ENCODE measurements at regions not wholly inside any gene's neighbourhood (a gene's known extent, or its start where the extent isn't known, plus 50 kb on each side); places are given as distances from the start of the nearest gene placed in this dataset.
"Not testable (repeated sequence)": the region's sequence is repeated elsewhere in the genome, so short reads cannot be mapped to it uniquely, and the experiment has no call there.

DNA sequence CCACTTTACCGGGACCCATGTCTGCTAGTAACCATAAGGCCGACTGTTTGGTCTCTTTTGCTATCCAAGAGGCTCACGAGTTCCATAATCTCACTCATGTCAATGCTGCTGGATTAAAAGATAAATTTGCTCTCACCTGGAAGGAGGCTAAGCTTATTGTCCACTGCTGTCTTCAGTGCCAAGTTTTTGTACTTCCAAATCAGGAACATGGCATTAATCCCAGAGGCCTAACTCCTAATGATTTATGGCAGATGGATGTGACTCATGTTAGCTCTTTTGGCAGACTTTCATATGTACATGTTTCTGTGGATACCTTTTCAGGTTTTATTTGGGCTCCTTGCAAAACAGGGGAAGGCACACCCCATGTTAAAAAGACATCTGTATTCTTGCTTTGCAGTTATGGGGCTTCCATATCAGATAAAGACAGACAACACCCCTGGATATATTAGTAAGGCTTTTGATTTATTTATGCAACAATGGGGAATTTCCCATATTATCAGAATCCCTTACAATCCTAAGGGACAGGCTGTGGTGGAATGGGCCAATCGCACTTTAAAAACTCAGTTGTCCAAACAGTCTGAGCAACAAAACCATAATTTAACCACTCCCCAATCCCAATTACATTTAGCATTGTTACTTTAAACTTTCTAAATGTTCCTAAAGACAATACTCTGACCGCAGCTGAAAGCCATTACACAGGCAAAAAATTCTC is 162.7 kb downstream of the IER5 start:
- Histone ChIP-seq H3K4me3 (no peak overlapping the region), H3K9me3 (replicated peaks) (no peaks in the 10 kb centered on the region), H3K36me3 (no peaks in the 10 kb centered on the region), H3K4me1 (no peaks in the 10 kb centered on the region), H3K27me3 (no peaks in the 10 kb centered on the region), H3K27ac (no peak overlapping the region)
- no peak for DNase-seq

- H3K9me3 ChIP-seq (replicated peaks): no peaks in the 10 kb centered on the region
Observed at GRCh38 chr1:181251713-181252075, 163.2 kb downstream of the IER5 start.

DNA sequence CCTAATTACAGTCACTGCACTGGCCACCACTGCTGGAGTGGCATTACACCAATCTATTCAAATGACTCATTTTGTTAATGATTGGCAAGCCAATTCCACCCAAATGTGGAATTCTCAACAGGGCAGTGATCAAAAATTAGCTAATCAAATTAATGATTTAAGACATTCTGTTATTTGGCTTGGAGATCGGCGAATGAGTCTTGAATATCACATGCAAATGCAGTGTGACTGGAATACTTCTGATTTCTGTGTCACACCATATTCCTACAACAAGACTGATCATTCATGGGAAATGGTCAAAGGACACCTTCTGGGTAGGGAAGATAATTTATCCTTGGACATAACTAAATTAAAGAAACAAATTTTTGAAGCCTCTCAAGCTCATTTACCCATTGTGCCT is 165.1 kb downstream of the IER5 start:
- not testable (repeated sequence) for H3K27ac ChIP-seq; H3K4me1 ChIP-seq; H3K36me3 ChIP-seq; DNase-seq; H3K27me3 ChIP-seq; H3K9me3 ChIP-seq (replicated peaks); H3K4me3 ChIP-seq

More at GRCh38 chr1:181251713-181252075, 163.2 kb downstream of the IER5 start:
- no peaks in the 10 kb centered on the region for H3K4me1 ChIP-seq
- DNase-seq: no peak
- no peaks in the 10 kb centered on the region for H3K27me3 ChIP-seq
- H3K36me3 ChIP-seq: no peaks in the 10 kb centered on the region
- H3K27ac ChIP-seq: no peak overlapping the region
- no peak overlapping the region for H3K4me3 ChIP-seq

DNA sequence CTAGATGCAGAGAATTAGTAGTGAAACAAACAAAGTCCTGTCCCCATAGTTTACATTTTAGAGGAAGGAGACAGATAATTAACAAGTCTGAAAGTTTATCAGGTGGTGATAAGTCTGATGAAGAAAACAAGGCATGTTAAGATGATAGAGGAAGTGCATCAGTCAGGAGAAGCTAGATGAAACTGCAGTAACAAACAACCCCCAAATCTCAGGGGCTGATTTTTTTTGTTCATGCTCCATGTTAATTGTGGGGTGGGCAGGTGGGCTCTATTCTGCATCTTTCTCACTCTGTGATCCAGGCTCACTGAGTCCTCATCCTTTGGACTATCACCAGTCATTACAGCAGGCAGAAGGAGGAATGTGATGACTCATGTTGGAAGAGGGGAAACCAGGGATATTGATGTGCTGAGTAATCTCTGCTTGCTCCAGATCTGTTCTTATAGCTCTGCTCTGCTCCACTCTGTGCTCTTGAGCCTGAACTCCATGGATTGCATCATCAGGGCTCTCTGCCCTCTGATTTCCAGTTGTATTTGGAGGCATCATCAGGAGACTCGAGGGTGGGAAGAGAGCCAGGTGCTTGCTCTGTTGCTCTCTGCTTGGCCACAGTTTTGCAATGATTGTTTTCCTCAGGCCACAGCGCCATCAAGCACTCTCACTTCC is 166.9 kb downstream of the IER5 start:
- no peaks in the 10 kb centered on the region for H3K9me3 ChIP-seq (replicated peaks)
- no peak overlapping the region for H3K27ac ChIP-seq
- H3K4me3 ChIP-seq: no peak overlapping the region
- H3K4me1 ChIP-seq: no peaks in the 10 kb centered on the region
- DNase-seq: no peak
- no peaks in the 10 kb centered on the region for H3K36me3 ChIP-seq
- no peaks in the 10 kb centered on the region for H3K27me3 ChIP-seq

DNA sequence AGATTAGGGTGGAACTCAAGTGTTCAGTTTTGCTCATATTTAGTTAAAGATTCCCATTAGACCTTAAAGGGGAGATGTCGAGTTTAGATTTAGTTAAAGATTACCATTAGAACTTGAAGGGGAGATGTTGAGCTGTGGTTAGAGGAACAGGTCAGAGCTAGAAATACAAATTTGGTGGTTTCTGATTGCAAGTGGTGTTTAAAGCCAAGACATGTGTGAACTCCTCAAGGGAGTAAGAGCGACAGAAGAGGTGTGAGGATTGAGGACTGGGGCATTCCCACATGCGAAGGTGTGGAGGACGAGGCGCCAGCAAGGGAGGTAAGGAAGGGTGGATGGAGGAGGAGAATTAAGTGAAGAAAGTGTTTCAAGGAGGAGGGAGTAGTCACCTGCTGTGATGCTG is 168.6 kb downstream of the IER5 start:
- Histone ChIP-seq H3K4me1 (no peaks in the 10 kb centered on the region), H3K27ac (no peak overlapping the region), H3K9me3 (replicated peaks) (no peaks in the 10 kb centered on the region), H3K27me3 (no peaks in the 10 kb centered on the region), H3K4me3 (no peak overlapping the region), H3K36me3 (no peaks in the 10 kb centered on the region)
- no peak for DNase-seq

DNA sequence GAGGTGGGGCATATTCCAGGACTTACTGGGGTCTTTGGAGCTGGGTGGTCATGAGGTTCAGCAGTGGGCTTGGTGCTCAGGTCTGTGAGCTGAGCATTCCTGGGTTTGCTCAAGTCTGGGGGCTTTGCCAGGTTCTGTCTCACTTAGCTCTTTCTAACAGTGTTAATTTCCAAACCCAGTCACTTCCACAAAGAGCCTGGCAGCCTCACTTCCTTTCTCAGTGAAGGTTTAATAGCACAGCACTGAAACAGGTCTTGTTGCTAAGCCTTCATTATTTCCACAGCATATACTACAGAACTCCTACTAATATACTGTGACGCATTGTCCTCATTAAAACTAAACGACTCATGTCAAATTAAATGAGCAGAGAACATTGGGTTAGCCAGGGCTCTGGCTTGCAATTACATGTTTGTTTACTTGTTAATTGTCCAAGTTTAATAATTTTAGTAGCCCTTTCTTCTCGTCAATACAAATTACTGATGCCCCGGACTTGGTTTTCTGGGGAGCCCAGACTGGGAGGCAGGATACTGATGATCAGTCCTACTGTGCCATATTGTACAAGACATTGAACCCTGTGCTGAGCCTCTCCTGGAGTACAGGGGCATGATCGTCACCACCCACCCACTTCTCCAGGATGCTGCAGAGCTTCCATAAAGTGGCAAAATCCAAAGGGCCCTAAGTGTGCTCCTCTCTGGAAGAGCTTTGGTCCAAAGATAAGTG is 170.7 kb downstream of the IER5 start:
- Histone ChIP-seq H3K9me3 (replicated peaks) (no peaks in the 10 kb centered on the region), H3K27me3 (no peaks in the 10 kb centered on the region), H3K36me3 (no peaks in the 10 kb centered on the region), H3K4me1 (no peaks in the 10 kb centered on the region), H3K27ac (no peak overlapping the region), H3K4me3 (no peak overlapping the region)
- DNase-seq: no peak

DNA sequence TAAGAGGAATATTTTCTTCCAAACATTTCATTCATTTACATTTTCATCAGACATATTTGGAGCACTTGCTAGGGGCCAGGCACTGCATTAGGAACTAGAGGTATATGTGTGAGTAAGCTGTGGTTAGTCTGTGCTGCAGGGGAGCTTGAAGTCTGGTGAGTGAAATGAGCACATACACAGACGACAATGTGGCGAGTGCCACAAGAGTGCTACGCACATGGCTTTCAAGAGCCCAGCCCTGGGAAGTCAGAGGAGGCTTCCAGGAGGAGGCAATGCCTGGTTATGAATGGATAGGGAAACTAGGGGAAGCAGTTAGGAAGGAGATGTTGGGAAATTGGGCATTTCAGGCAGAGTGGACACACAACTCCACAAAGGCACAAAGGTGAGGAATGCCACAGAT is 171.8 kb downstream of the IER5 start:
- H3K4me1 ChIP-seq: no peaks in the 10 kb centered on the region
- H3K27me3 ChIP-seq: no peaks in the 10 kb centered on the region
- no peak for DNase-seq
- H3K27ac ChIP-seq: no peak overlapping the region
- no peak overlapping the region for H3K4me3 ChIP-seq
- no peaks in the 10 kb centered on the region for H3K36me3 ChIP-seq
- no peaks in the 10 kb centered on the region for H3K9me3 ChIP-seq (replicated peaks)

GRCh38 chr1:181260994-181261393 is 172.5 kb downstream of the IER5 start:
- H3K4me3 ChIP-seq: no peak overlapping the region

GRCh38 chr1:181262069-181262468 is 173.6 kb downstream of the IER5 start:
- Histone ChIP-seq H3K4me1 (no peaks in the 10 kb centered on the region), H3K9me3 (replicated peaks) (no peaks in the 10 kb centered on the region), H3K4me3 (no peak overlapping the region), H3K27ac (no peak overlapping the region), H3K27me3 (no peaks in the 10 kb centered on the region), H3K36me3 (no peaks in the 10 kb centered on the region)
- DNase-seq: no peak

More at GRCh38 chr1:181260994-181261393, 172.5 kb downstream of the IER5 start:
- Histone ChIP-seq H3K27ac (no peak overlapping the region), H3K9me3 (replicated peaks) (no peaks in the 10 kb centered on the region), H3K27me3 (no peaks in the 10 kb centered on the region), H3K36me3 (no peaks in the 10 kb centered on the region), H3K4me1 (no peaks in the 10 kb centered on the region)
- DNase-seq: no peak

- H3K27me3 ChIP-seq: no peaks in the 10 kb centered on the region
- no peak overlapping the region for H3K4me3 ChIP-seq
- H3K36me3 ChIP-seq: no peaks in the 10 kb centered on the region
- H3K4me1 ChIP-seq: no peaks in the 10 kb centered on the region
- H3K9me3 ChIP-seq (replicated peaks): no peaks in the 10 kb centered on the region
- no peak overlapping the region for H3K27ac ChIP-seq
- DNase-seq: no peak
Observed at GRCh38 chr1:181263444-181263843, 174.9 kb downstream of the IER5 start.

GRCh38 chr1:181264821-181265220 is 176.3 kb downstream of the IER5 start:
- Histone ChIP-seq H3K27me3 (no peaks in the 10 kb centered on the region), H3K27ac (no peak overlapping the region), H3K4me3 (no peak overlapping the region), H3K36me3 (no peaks in the 10 kb centered on the region), H3K4me1 (no peaks in the 10 kb centered on the region), H3K9me3 (replicated peaks) (no peaks in the 10 kb centered on the region)
- DNase-seq: no peak

DNA sequence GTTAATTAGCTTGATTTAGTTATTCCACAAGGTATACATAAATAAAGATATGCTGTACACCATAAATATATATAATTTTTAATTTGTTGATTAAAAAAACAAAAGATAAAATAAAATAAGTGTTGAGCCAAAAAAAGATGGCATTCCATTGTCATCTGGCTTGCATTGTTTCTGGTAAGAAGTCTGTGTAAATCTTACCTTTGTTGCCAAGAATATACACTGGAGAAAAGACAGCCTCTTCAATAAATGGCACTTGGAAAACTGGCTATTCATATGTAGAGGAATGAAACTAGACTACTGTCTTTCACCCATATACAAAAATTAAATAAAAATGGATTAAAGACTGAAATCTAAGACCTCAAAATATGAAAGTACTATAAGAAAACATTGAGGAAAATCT is 196.5 kb downstream of the IER5 start:
- no peak for DNase-seq
- H3K4me3 ChIP-seq: no peak overlapping the region

DNA sequence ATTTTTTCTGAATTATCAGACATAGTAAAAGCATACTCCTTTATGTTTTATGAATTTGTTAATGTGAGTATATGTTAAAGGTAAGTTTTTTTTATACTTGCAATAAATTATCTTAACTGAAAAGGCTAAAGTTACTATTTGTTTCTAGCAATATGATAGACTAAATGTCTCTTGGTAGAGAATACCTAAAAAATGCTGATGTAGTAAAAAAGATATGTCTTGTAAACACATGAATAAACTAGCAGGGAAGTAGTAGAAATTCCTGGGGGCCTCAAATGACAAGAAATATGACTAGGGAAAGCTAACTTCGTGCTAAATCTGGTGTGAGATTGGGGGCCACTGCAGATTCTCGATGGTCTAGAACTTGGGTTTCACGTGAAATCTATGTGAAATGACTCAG is 188.1 kb upstream of the CACNA1E start:
- H3K36me3 ChIP-seq: no peaks in the 10 kb centered on the region

More for the DNA sequence above, 196.5 kb downstream of the IER5 start:
- no peak overlapping the region for H3K27ac ChIP-seq
- H3K36me3 ChIP-seq: no peaks in the 10 kb centered on the region
- 0 out of 2 replicates have a peak, but pooled peaks cover 7% of the 10 kb centered on the region for H3K9me3 ChIP-seq (replicated peaks)
- H3K4me1 ChIP-seq: no peaks in the 10 kb centered on the region
- H3K27me3 ChIP-seq: no peaks in the 10 kb centered on the region

DNA sequence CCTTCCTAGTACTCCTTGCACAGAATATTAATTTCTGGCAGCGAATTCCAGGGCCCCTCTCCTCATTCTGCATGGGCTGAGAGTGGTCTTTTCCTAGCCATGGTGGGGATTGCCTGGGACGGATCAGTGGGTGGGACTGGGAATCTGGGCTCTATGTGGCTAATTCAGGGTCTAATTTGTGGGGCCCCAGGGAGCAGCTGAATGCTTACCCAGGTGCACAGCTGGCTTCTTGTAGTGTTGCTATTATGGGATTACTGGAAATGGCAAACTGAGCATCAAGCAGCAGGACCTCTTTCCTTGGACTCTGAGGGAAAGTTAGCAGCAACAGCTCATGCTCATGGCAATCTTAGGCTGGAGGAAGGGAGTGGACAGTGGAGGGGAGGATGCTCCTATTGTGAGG is 187.1 kb upstream of the CACNA1E start:
- H3K27me3 ChIP-seq: no peaks in the 10 kb centered on the region
- no peak for DNase-seq
- no peaks in the 10 kb centered on the region for H3K36me3 ChIP-seq
- no peaks in the 10 kb centered on the region for H3K4me1 ChIP-seq
- no peaks in the 10 kb centered on the region for H3K9me3 ChIP-seq (replicated peaks)
- H3K4me3 ChIP-seq: no peak overlapping the region
- no peak overlapping the region for H3K27ac ChIP-seq

More for the DNA sequence above, 188.1 kb upstream of the CACNA1E start:
- no peaks in the 10 kb centered on the region for H3K4me1 ChIP-seq
- H3K9me3 ChIP-seq (replicated peaks): no peaks in the 10 kb centered on the region
- H3K27ac ChIP-seq: no peak overlapping the region
- no peak for DNase-seq
- no peak overlapping the region for H3K4me3 ChIP-seq
- no peaks in the 10 kb centered on the region for H3K27me3 ChIP-seq

DNA sequence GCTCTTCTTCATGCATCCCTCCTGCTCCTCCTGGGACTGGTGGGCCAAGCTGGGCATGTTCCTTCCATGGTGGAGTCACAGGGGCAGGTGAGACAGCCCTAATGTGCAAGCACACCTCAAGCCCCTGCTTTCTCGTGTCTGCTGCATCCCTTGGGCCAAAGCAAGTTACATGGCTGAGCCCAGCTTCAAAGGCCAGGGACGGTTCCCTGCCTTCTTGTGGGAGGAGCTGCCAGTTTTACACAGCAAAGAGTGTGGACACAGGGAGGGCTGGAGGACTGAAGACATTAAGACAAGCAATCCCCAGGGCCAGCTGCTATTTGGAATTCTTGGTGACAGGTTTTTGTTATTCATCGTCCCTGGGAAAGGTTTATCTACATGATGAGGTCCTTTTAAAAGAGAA is 175.2 kb upstream of the CACNA1E start:
- H3K27ac ChIP-seq: no peak overlapping the region
- H3K9me3 ChIP-seq (replicated peaks): no peaks in the 10 kb centered on the region
- H3K27me3 ChIP-seq: no peaks in the 10 kb centered on the region
- no peaks in the 10 kb centered on the region for H3K4me1 ChIP-seq
- DNase-seq: no peak
- H3K4me3 ChIP-seq: no peak overlapping the region
- no peaks in the 10 kb centered on the region for H3K36me3 ChIP-seq
